ENCODE measurements at regions not wholly inside any gene's neighbourhood (a gene's known extent, or its start where the extent isn't known, plus 50 kb on each side); places are given as distances from the start of the nearest gene placed in this dataset.

- Histone ChIP-seq H3K27me3 (replicated peaks in 1 of 2; ENCODE audit: control insufficient read depth in 2 of 2, insufficient read depth in 2 of 2, low read length in 1 of 2) (no peaks in the 10 kb centered on the region), H3K79me2 (ENCODE audit: control insufficient read depth, insufficient read depth, low read length) (no peaks in the 10 kb centered on the region), H4K20me1 (ENCODE audit: control insufficient read depth, insufficient read depth) (no peaks in the 10 kb centered on the region), H3K36me3 (ENCODE audit: control insufficient read depth in 2 of 2, insufficient read depth in 2 of 2, low read length in 1 of 2) (no peaks in the 10 kb centered on the region), H3K9ac (ENCODE audit: control insufficient read depth, insufficient read depth, low read length) (no peak overlapping the region), H3K4me3 (no peak overlapping the region), H2AFZ (ENCODE audit: control insufficient read depth, low read depth, low read length) (no peak overlapping the region), H3K4me1 (ENCODE audit: control insufficient read depth, insufficient read depth, low read length) (no peaks in the 10 kb centered on the region), H3K27ac (ENCODE audit: control insufficient read depth, insufficient read depth) (no peak overlapping the region), H3K9me3 (replicated peaks; ENCODE audit: control insufficient read depth, insufficient read depth, low read length) (no peaks in the 10 kb centered on the region), H3K4me2 (ENCODE audit: control insufficient read depth, insufficient read depth) (no peak overlapping the region)
- 43% methylated on average over 5 of the region's 5 CpGs for WGBS (ENCODE audit: insufficient coverage, insufficient replicate concordance, low lambda C conversion rate, missing lambda C conversion rate)
- no peak for ATAC-seq
- no peak for TF ChIP-seq TARDBP (IDR thresholded peaks at IDR 0.05; ENCODE audit: borderline replicate concordance)
- TF ChIP-seq GABPA (IDR thresholded peaks at IDR 0.05; ENCODE audit: low read depth): no peak
- TF ChIP-seq, protein P1, sequence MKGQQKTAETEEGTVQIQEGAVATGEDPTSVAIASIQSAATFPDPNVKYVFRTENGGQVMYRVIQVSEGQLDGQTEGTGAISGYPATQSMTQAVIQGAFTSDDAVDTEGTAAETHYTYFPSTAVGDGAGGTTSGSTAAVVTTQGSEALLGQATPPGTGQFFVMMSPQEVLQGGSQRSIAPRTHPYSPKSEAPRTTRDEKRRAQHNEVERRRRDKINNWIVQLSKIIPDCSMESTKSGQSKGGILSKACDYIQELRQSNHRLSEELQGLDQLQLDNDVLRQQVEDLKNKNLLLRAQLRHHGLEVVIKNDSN (IDR thresholded peaks at IDR 0.05; ENCODE audit: borderline replicate concordance, extremely low read length, insufficient read depth, low read depth, low read length): no peak
- RAD21 ChIA-PET (ENCODE audit: unreplicated experiment): no interaction called here
- CTCF ChIA-PET: interaction anchor here (1.0 kb wide), 1 partner anchor 8 kb away, joined by 3 read pairs; no protein-coding TSS in a partner anchor
- intact Hi-C loops (cut with micrococcal nuclease; ENCODE audit: unreplicated experiment): no loop called here
- in situ Hi-C loops (cut with MboI): no loop called here
- POLR2A ChIA-PET: no interaction called here
- DNase-seq (ENCODE audit: low read depth, low spot score): no peak
- no peak for FAIRE-seq
- SMC1A ChIA-PET (ENCODE audit: uncharacterized antibody, unreplicated experiment): no interaction called here
- no TSS peak for BruUV-seq (replicated peaks)
Measured at GRCh38 chr2:114046373-114046772, 156.5 kb downstream of the ACTR3 start.

GRCh38 chr2:114046866-114047435 is 157.1 kb downstream of the ACTR3 start:
- no peak for ATAC-seq

More at GRCh38 chr2:114046866-114047435, 157.1 kb downstream of the ACTR3 start:
- H3K4me3 ChIP-seq: no peak overlapping the region
- BruUV-seq (replicated peaks): no TSS peak
- no peaks in the 10 kb centered on the region for H4K20me1 ChIP-seq (ENCODE audit: control insufficient read depth, insufficient read depth)
- FAIRE-seq: no peak
- POLR2A ChIA-PET: no interaction called here
- in situ Hi-C loops (cut with MboI) (no loop called here), intact Hi-C loops (cut with micrococcal nuclease; ENCODE audit: unreplicated experiment) (no loop called here)
- SMC1A ChIA-PET (ENCODE audit: uncharacterized antibody, unreplicated experiment): interaction anchor here (1.3 kb wide), 1 partner anchor 9 kb away, joined by 3 read pairs; no protein-coding TSS in a partner anchor
- TF ChIP-seq RB1 (IDR thresholded peaks at IDR 0.05; ENCODE audit: borderline replicate concordance) (no peak), TARDBP (IDR thresholded peaks at IDR 0.05; ENCODE audit: borderline replicate concordance) (no peak), SP1 (IDR thresholded peaks at IDR 0.05; ENCODE audit: low read depth, low read length) (no peak)
- DNase-seq (ENCODE audit: low read depth, low spot score): no peak
- H3K36me3 ChIP-seq (ENCODE audit: control insufficient read depth in 2 of 2, insufficient read depth in 2 of 2, low read length in 1 of 2): no peaks in the 10 kb centered on the region
- RAD21 ChIA-PET (ENCODE audit: unreplicated experiment): no interaction called here
- H2AFZ ChIP-seq (ENCODE audit: control insufficient read depth, low read depth, low read length): no peak overlapping the region
- no peaks in the 10 kb centered on the region for H3K9me3 ChIP-seq (replicated peaks; ENCODE audit: control insufficient read depth, insufficient read depth, low read length)
- no peak overlapping the region for H3K27ac ChIP-seq (ENCODE audit: control insufficient read depth, insufficient read depth)
- CTCF ChIA-PET: no interaction called here
- H3K27me3 ChIP-seq (replicated peaks in 1 of 2; ENCODE audit: control insufficient read depth in 2 of 2, insufficient read depth in 2 of 2, low read length in 1 of 2): no peaks in the 10 kb centered on the region
- H3K9ac ChIP-seq (ENCODE audit: control insufficient read depth, insufficient read depth, low read length): no peak overlapping the region
- no peaks in the 10 kb centered on the region for H3K79me2 ChIP-seq (ENCODE audit: control insufficient read depth, insufficient read depth, low read length)
- 24% methylated on average over 3 of the region's 3 CpGs for WGBS (ENCODE audit: insufficient coverage, insufficient replicate concordance, low lambda C conversion rate, missing lambda C conversion rate)
- no peak overlapping the region for H3K4me2 ChIP-seq (ENCODE audit: control insufficient read depth, insufficient read depth)
- H3K4me1 ChIP-seq (ENCODE audit: control insufficient read depth, insufficient read depth, low read length): no peaks in the 10 kb centered on the region
